Neuronal stem cell (in vitro differentiated cells): ENCODE measurements at regions not wholly inside any gene's neighbourhood (a gene's known extent, or its start where the extent isn't known, plus 50 kb on each side); places are given as distances from the start of the nearest gene placed in this dataset.

ENCODE experiments used
- DNase-seq: peaks from one replicate; pipeline ENCODE4 v3.0.0-alpha.2; 2013; ENCODE audit warnings: low spot score
- H2AFZ ChIP-seq: one replicate; pipeline ENCODE4 v1.6.1; 2013; ENCODE audit warnings: mild to moderate bottlenecking, low read length, inconsistent platforms
- H2AK5ac ChIP-seq: 2 replicates; pipeline ENCODE4 v1.6.1; 2013; ENCODE audit warnings: low read depth, mild to moderate bottlenecking, inconsistent platforms, low read length, moderate library complexity, mixed read lengths
- H2BK120ac ChIP-seq: 2 replicates; pipeline ENCODE4 v1.6.1; 2013; ENCODE audit warnings: low read depth, mild to moderate bottlenecking, inconsistent platforms, low read length, moderate library complexity, mixed read lengths
- H2BK12ac ChIP-seq: one replicate; pipeline ENCODE4 v1.6.1; 2013; ENCODE audit warnings: low read length, inconsistent platforms
- H2BK15ac ChIP-seq: 2 replicates; pipeline ENCODE4 v1.6.1; 2013; ENCODE audit warnings: mild to moderate bottlenecking, low read length, inconsistent platforms, mixed read lengths
- H2BK5ac ChIP-seq: one replicate; pipeline ENCODE4 v1.6.1; 2013; ENCODE audit warnings: inconsistent platforms, mild to moderate bottlenecking, low read length, moderate library complexity
- H3K14ac ChIP-seq: one replicate; pipeline ENCODE4 v1.6.1; 2013; ENCODE audit warnings: low read length, inconsistent platforms
- H3K18ac ChIP-seq: 2 replicates; pipeline ENCODE4 v1.6.1; 2013; ENCODE audit warnings: low read length, inconsistent platforms
- H3K23ac ChIP-seq: 2 replicates; pipeline ENCODE4 v1.6.1; 2013; ENCODE audit warnings: low read depth, mild to moderate bottlenecking, mixed read lengths, low read length, inconsistent platforms; ENCODE audit not compliant: poor library complexity
- H3K27ac ChIP-seq: replicated peaks from 3 replicates; pipeline ENCODE4 v1.5.1; 2013; ENCODE audit warnings: low read length, inconsistent platforms
- H3K27me3 ChIP-seq, 3 experiments: 2 replicates each; pipeline ENCODE4 v1.6.1; 2013; ENCODE audit warnings: low read length in 3 of 3, mild to moderate bottlenecking in 2 of 3, inconsistent platforms in 1 of 3, low read depth in 1 of 3, mixed read lengths in 1 of 3, moderate library complexity in 1 of 3; ENCODE audit not compliant: control insufficient read depth in 3 of 3, insufficient read depth in 3 of 3
- H3K36me3 ChIP-seq, 2 donors: replicated peaks in 1 of 2; 2 replicates each; pipeline ENCODE4 v1.6.1; 2013; ENCODE audit warnings: low read length in 2 of 2; ENCODE audit not compliant: control insufficient read depth in 2 of 2, insufficient read depth in 2 of 2
- H3K4ac ChIP-seq: 2 replicates; pipeline ENCODE4 v1.6.1; 2013; ENCODE audit warnings: inconsistent platforms, mild to moderate bottlenecking, low read length, moderate library complexity
- H3K4me1 ChIP-seq, 2 donors: 1 replicate in 1 of 2; 2 replicates in 1 of 2; pipeline ENCODE4 v1.6.1; 2013; ENCODE audit warnings: low read length in 2 of 2, low read depth in 1 of 2; ENCODE audit not compliant: control insufficient read depth in 2 of 2, insufficient read depth in 1 of 2
- H3K4me2 ChIP-seq: one replicate; pipeline ENCODE4 v1.6.1; 2013; ENCODE audit warnings: mild to moderate bottlenecking, low read length, inconsistent platforms; ENCODE audit not compliant: insufficient read depth, poor library complexity, severe bottlenecking
- H3K4me3 ChIP-seq, 2 donors: 2 replicates each; pipeline ENCODE4 v1.5.1; 2013; ENCODE audit warnings: low read length in 2 of 2, mild to moderate bottlenecking in 2 of 2, inconsistent platforms in 1 of 2, moderate library complexity in 1 of 2
- H3K79me1 ChIP-seq: one replicate; pipeline ENCODE4 v1.6.1; 2013; ENCODE audit warnings: low read depth, mild to moderate bottlenecking, inconsistent platforms, low read length, moderate library complexity
- H3K9ac ChIP-seq: one replicate; pipeline ENCODE4 v1.6.1; 2013; ENCODE audit warnings: mild to moderate bottlenecking, low read depth, low read length, inconsistent platforms; ENCODE audit not compliant: poor library complexity
- H3K9me3 ChIP-seq, 2 donors: replicated peaks in 1 of 2; 2 replicates each; pipeline versions ENCODE3 to v1.6.1; 2013; ENCODE audit warnings: low read length in 2 of 2, mild to moderate bottlenecking in 2 of 2, inconsistent platforms in 1 of 2, low read depth in 1 of 2, mixed read lengths in 1 of 2, moderate library complexity in 1 of 2; ENCODE audit not compliant: control insufficient read depth in 2 of 2, insufficient read depth in 1 of 2
- H4K8ac ChIP-seq: one replicate; pipeline ENCODE4 v1.6.1; 2013; ENCODE audit warnings: low read depth, mild to moderate bottlenecking, inconsistent platforms, low read length, moderate library complexity
- H4K91ac ChIP-seq: one replicate; pipeline ENCODE4 v1.6.1; 2013; ENCODE audit warnings: low read length, low read depth, mild to moderate bottlenecking, inconsistent platforms; ENCODE audit not compliant: poor library complexity
- WGBS, 2 donors: extraction: QIAGEN DNeasy Blood & Tissue Kit; methylation state at CpG; one replicate each; pipeline ENCODE4 v1.1.7; 2013; ENCODE audit warnings: missing lambda C conversion rate in 2 of 2, mixed read lengths in 1 of 2; ENCODE audit not compliant: insufficient read length in 2 of 2, insufficient replicate concordance in 1 of 2; ENCODE audit errors: extremely low coverage in 2 of 2; 5-methylcytosine and 5-hydroxymethylcytosine counted together

DNA sequence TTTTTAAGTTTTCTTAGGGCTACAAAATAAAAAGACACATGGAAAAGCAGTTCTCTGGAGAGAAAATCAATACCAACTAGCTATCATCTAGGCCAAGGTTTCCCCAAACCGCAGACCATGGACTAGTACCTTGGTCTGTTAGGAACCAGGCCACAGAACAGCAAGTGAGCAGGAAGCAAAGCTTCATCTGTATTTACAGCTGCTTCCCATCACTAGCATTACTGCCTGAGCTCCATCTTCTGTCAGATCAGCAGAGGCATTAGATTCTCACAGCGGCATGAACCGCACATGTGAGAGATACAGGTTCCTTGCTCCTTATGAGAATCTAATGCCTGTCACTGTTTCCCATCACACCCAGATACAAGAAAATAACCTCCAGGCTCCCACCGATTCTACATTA is 1907.6 kb upstream of the ACO1 start:
- H3K27me3 ChIP-seq: no peaks in the 10 kb centered on the region
- H3K14ac ChIP-seq: no peak overlapping the region
- H3K4me3 ChIP-seq: no peak overlapping the region
- no peak overlapping the region for H3K4me2 ChIP-seq
- H3K18ac ChIP-seq: no peak overlapping the region
- H4K91ac ChIP-seq: no peak overlapping the region
- no CpG with 5 or more reads among the region's 4 CpGs for WGBS, 2 donors
- no peak overlapping the region for H3K4ac ChIP-seq
- no peak overlapping the region for H3K27ac ChIP-seq
- no peak overlapping the region for H2BK120ac ChIP-seq
- no peak overlapping the region for H4K8ac ChIP-seq
- H3K4me1 ChIP-seq: no peaks in the 10 kb centered on the region
- no peak overlapping the region for H2AFZ ChIP-seq
- H3K9me3 ChIP-seq: no peaks in the 10 kb centered on the region
- no peaks in the 10 kb centered on the region for H3K36me3 ChIP-seq
- no peak overlapping the region for H2AK5ac ChIP-seq
- H2BK15ac ChIP-seq: no peak overlapping the region
- DNase-seq: no peak
- H3K9ac ChIP-seq: no peak overlapping the region
- H2BK12ac ChIP-seq: no peak overlapping the region
- H3K23ac ChIP-seq: no peak overlapping the region
- no peaks in the 10 kb centered on the region for H3K79me1 ChIP-seq
- no peak overlapping the region for H2BK5ac ChIP-seq

DNA sequence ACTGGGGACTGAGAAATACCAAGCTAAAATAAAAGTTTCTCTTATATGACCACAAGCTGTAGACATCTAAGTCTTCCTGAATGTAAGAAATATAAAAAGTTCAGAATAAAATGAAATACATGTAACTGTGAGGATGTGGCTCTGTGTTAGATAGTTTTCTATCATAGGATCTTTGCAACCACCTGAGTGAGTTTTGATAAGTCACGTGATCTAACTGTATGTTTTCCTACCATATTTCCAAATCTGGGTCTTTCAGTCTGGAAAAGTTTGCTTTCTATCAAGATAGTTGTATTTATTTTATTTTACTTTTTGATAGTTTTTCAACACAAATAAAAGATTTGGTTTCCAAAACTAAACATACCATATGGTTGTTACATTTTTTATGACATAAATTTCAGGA is 1905.8 kb upstream of the ACO1 start:
- H3K4me3 ChIP-seq: no peak overlapping the region
- no peaks in the 10 kb centered on the region for H3K36me3 ChIP-seq
- no peak overlapping the region for H3K23ac ChIP-seq
- DNase-seq: no peak
- H2BK5ac ChIP-seq: no peak overlapping the region
- H2BK15ac ChIP-seq: no peak overlapping the region
- no peaks in the 10 kb centered on the region for H3K27me3 ChIP-seq
- H2AFZ ChIP-seq: no peak overlapping the region
- no peak overlapping the region for H3K4ac ChIP-seq
- H3K9ac ChIP-seq: no peak overlapping the region
- H3K4me2 ChIP-seq: no peak overlapping the region
- whole genome bisulfite sequencing, 2 donors: no CpG with 5 or more reads among the region's 1 CpG
- no peak overlapping the region for H3K27ac ChIP-seq
- no peak overlapping the region for H4K91ac ChIP-seq
- H4K8ac ChIP-seq: no peak overlapping the region
- no peak overlapping the region for H3K18ac ChIP-seq
- H3K4me1 ChIP-seq: no peaks in the 10 kb centered on the region
- H3K14ac ChIP-seq: no peak overlapping the region
- no peak overlapping the region for H2BK12ac ChIP-seq
- H3K9me3 ChIP-seq: no peaks in the 10 kb centered on the region
- H2BK120ac ChIP-seq: no peak overlapping the region
- no peaks in the 10 kb centered on the region for H3K79me1 ChIP-seq
- H2AK5ac ChIP-seq: no peak overlapping the region

GRCh38 chr9:30482499-30482898 is 1901.9 kb upstream of the ACO1 start:
- H3K27ac ChIP-seq: no peak overlapping the region
- WGBS, 2 donors: no CpG with 5 or more reads among the region's 4 CpGs
- no peak overlapping the region for H2AK5ac ChIP-seq
- H3K9ac ChIP-seq: no peak overlapping the region
- H3K79me1 ChIP-seq: no peaks in the 10 kb centered on the region
- no peak overlapping the region for H2BK15ac ChIP-seq
- no peak overlapping the region for H3K4me3 ChIP-seq
- no peak overlapping the region for H3K4ac ChIP-seq
- no peak overlapping the region for H2BK5ac ChIP-seq
- H2BK120ac ChIP-seq: no peak overlapping the region
- no peak overlapping the region for H3K14ac ChIP-seq
- no peaks in the 10 kb centered on the region for H3K9me3 ChIP-seq
- no peak overlapping the region for H3K18ac ChIP-seq
- no peak overlapping the region for H4K91ac ChIP-seq
- no peak for DNase-seq
- H4K8ac ChIP-seq: no peak overlapping the region
- H2AFZ ChIP-seq: no peak overlapping the region
- no peak overlapping the region for H3K4me2 ChIP-seq
- H3K27me3 ChIP-seq: no peaks in the 10 kb centered on the region
- H3K23ac ChIP-seq: no peak overlapping the region
- H2BK12ac ChIP-seq: no peak overlapping the region
- no peaks in the 10 kb centered on the region for H3K4me1 ChIP-seq
- no peaks in the 10 kb centered on the region for H3K36me3 ChIP-seq

GRCh38 chr9:30484690-30485089 is 1899.8 kb upstream of the ACO1 start:
- no peak overlapping the region for H3K27ac ChIP-seq
- H3K9ac ChIP-seq: no peak overlapping the region
- no peak overlapping the region for H3K14ac ChIP-seq
- no peak overlapping the region for H2BK12ac ChIP-seq
- H3K18ac ChIP-seq: no peak overlapping the region
- H3K79me1 ChIP-seq: no peaks in the 10 kb centered on the region
- no peak overlapping the region for H2BK15ac ChIP-seq
- no peak overlapping the region for H2AK5ac ChIP-seq
- no peak overlapping the region for H3K4me3 ChIP-seq
- no peak overlapping the region for H2BK5ac ChIP-seq
- H3K23ac ChIP-seq: no peak overlapping the region
- no peak overlapping the region for H2BK120ac ChIP-seq
- H2AFZ ChIP-seq: no peak overlapping the region
- no peaks in the 10 kb centered on the region for H3K27me3 ChIP-seq
- H4K8ac ChIP-seq: no peak overlapping the region
- H4K91ac ChIP-seq: no peak overlapping the region
- no peaks in the 10 kb centered on the region for H3K9me3 ChIP-seq
- H3K4me2 ChIP-seq: no peak overlapping the region
- WGBS, 2 donors: no CpG with 5 or more reads among the region's 2 CpGs
- DNase-seq: no peak
- no peaks in the 10 kb centered on the region for H3K36me3 ChIP-seq
- no peaks in the 10 kb centered on the region for H3K4me1 ChIP-seq
- H3K4ac ChIP-seq: no peak overlapping the region
